GM10847 (cell line): ENCODE measurements at regions not wholly inside any gene's neighbourhood (a gene's known extent, or its start where the extent isn't known, plus 50 kb on each side); places are given as distances from the start of the nearest gene placed in this dataset.

Experiments
- POLR2A ChIP-seq: IDR thresholded peaks from 2 replicates; pipeline ENCODE4 v1.6.1; 2011; ENCODE audit not compliant: insufficient read length; ENCODE audit errors: extremely low read depth

DNA sequence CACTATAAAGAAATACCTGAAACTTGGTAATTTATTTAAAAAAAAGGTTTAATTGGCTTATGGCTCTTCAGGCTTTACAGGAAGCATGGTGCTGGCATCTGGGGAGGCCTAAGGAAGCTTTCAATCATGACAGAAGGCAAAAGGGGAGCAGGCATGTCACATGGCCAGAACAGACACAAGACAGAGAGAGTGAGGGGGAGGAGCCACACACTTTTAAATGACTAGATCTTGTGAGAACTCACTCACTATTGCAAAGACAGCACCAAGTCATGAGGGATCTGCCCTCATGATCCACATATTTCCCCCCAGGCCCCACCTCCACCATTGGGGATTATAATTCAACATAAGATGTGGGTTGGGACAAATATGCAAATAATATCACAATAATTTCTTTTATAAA, 355.6 kb downstream of the DAD1 start:
- TF ChIP-seq POLR2A: no peak

- TF ChIP-seq POLR2A: no peak
Measured at GRCh38 chr14:22232933-22233332, 356.1 kb downstream of the DAD1 start.

- no peak for TF ChIP-seq POLR2A
Measured at GRCh38 chr14:22232486-22232885, 356.5 kb downstream of the DAD1 start.

DNA sequence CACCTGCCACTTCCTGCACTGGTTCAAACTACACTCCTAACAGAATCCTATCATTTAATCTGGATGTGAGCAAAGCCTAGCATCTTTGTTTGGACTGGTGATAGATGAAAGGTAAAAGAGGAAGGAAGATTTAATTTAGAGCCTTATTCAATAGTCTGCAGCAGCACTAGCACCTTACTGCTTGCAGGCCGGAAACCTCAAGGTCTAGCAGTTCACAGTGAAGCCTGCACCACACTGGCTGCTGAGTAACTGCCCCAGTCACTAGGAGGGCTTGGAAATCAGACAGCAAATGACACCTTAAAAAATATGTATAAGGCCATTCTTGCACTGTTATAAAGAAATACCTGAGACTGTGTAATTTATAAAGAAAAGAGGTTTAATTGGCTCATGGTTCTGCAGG, 358.0 kb downstream of the DAD1 start:
- TF ChIP-seq POLR2A: no peak

DNA sequence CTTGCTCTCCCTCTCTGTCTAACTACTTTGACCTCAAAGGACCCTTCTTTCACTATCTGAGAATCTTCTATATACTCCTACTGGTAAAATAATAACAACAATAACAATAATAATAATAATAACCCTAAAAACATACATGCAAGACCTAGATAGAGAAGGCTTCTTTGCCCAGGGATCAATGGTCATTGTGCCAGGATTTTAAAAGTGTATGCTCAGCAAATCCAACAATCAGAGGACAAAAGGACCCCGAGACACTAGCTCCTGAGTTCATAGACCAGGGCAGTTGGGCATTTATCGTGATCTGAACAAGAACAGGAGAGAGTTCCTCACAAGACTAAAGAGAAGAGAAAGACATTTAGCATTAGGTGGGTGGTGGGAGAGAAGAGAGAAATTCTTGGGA, 358.5 kb downstream of the DAD1 start:
- TF ChIP-seq POLR2A: no peak

DNA sequence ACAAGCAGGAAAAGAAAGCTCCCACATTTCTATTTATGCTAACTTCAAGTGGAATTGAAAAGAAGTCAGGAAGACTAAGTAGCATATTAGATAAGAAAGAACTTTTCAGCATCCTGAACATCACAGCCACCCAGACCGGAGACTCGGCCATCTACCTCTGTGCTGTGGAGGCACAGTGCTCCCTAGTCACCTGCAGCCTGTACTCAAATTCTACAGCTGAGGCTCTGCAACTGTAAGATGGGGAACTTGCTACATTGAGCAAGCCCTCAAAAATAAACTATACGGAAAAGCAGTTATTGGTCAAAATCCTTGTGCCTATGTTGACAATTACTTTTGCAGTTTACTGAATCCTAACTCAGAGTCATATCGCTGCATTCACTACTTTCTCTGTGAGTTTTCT, 361.9 kb downstream of the DAD1 start:
- no peak for TF ChIP-seq POLR2A

- TF ChIP-seq POLR2A: no peak
Measured at GRCh38 chr14:22226381-22226780, 362.6 kb downstream of the DAD1 start.

DNA sequence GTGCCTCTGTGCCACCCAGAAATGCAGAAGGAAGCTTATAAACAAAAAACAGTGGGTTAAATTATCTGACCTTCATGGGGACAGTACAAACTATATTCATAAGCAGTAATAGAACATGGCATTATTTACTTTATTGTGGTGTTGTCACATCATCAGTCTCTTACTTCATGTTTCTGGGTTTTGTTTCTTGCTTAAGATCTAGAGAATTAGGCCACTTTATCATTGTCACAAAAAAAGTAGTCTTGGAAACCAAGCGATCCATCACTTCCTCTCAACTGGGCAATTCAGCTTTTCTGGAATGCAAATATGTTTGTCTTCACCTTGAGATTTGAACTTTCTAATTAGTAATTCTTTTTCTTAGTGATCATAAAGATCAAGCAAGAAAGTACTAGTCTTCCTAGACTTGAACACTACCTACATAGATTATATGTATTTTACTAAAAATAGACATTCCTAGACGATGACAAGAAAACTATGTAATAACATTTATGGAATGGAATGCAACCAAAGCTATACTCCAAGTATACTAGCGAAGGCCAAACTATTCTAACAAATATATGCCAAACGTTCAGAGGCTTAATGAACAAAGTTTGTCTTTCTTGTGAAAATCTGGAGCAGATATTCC, 363.4 kb downstream of the DAD1 start:
- no peak for TF ChIP-seq POLR2A

- TF ChIP-seq POLR2A: no peak
Measured at GRCh38 chr14:22221508-22221907, 367.5 kb downstream of the DAD1 start.

DNA sequence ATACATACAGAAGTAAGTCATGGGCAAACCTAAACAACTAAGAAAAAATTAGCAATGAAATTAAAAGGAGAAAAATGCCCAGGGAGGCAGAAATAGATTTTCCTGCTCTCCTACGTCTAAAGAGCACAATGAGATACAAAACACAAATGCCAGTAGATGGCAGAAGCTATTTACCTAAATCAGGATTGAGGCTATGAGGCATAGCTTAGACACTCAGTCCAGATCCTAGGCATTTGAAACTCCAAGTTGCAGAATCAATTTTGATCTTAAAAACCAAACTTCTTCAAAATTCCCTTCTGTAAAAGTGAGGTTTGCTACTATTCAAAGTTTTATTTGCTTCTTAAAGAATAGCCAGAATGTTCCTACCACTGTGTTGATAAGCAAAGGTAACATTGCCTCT, 368.6 kb downstream of the DAD1 start:
- TF ChIP-seq POLR2A: no peak

- no peak for TF ChIP-seq POLR2A
Measured at GRCh38 chr14:22218728-22219127, 370.3 kb downstream of the DAD1 start.

DNA sequence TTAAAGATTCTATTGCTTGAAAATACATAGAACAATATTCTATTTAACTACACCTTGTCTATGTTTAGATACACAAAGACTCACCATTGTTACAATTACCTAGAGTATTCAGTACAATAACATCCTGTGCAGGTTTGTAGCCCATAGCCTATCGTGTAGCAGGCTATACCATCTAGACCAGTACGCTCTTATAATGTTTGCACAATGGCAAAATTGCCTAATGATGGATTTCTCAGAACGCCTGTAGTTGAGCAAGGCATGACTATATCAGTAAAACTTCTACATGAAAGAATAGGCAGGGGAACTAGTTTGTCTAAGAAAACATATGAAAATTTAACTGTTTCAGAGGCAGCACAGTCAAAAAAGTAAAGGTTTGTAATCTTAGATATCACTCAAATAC, 375.9 kb downstream of the DAD1 start:
- TF ChIP-seq POLR2A: no peak

- no peak for TF ChIP-seq POLR2A
Measured at GRCh38 chr14:22210906-22211305, 378.1 kb downstream of the DAD1 start.

DNA sequence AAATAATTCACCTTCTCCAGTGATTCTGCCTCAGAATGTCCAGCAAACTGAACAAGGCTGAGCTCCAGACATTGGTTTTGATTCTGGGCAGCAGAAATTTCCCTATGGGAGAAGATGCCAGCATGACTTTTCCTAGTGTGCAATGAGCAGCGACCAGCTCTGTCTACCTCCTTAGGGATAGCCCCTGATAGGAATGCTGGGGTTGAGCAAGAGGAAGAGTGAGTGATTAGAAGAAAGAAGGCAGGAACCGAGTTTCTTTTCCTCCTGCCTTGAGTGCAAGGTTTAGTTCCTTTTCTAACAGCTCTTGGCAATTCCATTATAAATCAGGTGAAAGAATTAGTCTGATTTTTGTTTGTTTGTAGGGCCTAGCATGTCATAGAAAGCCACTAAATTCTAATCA, 379.0 kb downstream of the DAD1 start:
- no peak for TF ChIP-seq POLR2A

- TF ChIP-seq POLR2A: no peak
Measured at GRCh38 chr14:22203036-22203435, 386.0 kb downstream of the DAD1 start.

GRCh38 chr14:22202313-22202712, 386.7 kb downstream of the DAD1 start:
- no peak for TF ChIP-seq POLR2A

- no peak for TF ChIP-seq POLR2A
Measured at GRCh38 chr14:22200977-22201605, 387.9 kb downstream of the DAD1 start.
